ENCODE measurements at regions not wholly inside any gene's neighbourhood (a gene's known extent, or its start where the extent isn't known, plus 50 kb on each side); places are given as distances from the start of the nearest gene placed in this dataset.

- Histone ChIP-seq H3K79me2 (ENCODE audit: control insufficient read depth, insufficient read depth, low read length) (no peaks in the 10 kb centered on the region), H3K4me1 (ENCODE audit: control insufficient read depth, extremely low read depth, insufficient read depth, low read length) (no peaks in the 10 kb centered on the region), H3K4me2 (ENCODE audit: extremely low read depth, insufficient read depth, low read length) (no peak overlapping the region), H3K27ac (ENCODE audit: insufficient read depth, low read length) (no peak overlapping the region), H3K27me3 (ENCODE audit: control insufficient read depth, insufficient read depth, low read length) (no peaks in the 10 kb centered on the region), H3K36me3 (ENCODE audit: control insufficient read depth, insufficient read depth, low read length) (no peaks in the 10 kb centered on the region), H2AFZ (ENCODE audit: low read length) (no peak overlapping the region), H3K9ac (ENCODE audit: insufficient read depth, low read length) (no peak overlapping the region), H3K4me3 (replicated peaks in 1 of 4; ENCODE audit: control extremely low read depth in 1 of 4, insufficient read depth in 1 of 4, low read depth in 3 of 4, low read length in 4 of 4) (no peak overlapping the region), H3K9me3 (ENCODE audit: control insufficient read depth, insufficient read depth, low read depth, low read length) (no peaks in the 10 kb centered on the region), H4K20me1 (ENCODE audit: control insufficient read depth, extremely low read depth, insufficient read depth, low read length) (no peaks in the 10 kb centered on the region)
- no peak for TF ChIP-seq EZH2 (IDR thresholded peaks at IDR 0.05; ENCODE audit: low read length, missing control alignments)
- no peak for DNase-seq (ENCODE audit: low read depth in 2 of 2)
Observed at GRCh38 chr18:14940735-14941134, 192.8 kb downstream of the ANKRD30B start.

GRCh38 chr18:14941256-14941655 lies 193.3 kb downstream of the ANKRD30B start:
- H3K9ac ChIP-seq (ENCODE audit: insufficient read depth, low read length), result no peak overlapping the region
- H3K36me3 ChIP-seq (ENCODE audit: control insufficient read depth, insufficient read depth, low read length), result no peaks in the 10 kb centered on the region
- H3K27me3 ChIP-seq (ENCODE audit: control insufficient read depth, insufficient read depth, low read length), result no peaks in the 10 kb centered on the region
- H3K4me3 ChIP-seq (replicated peaks in 1 of 4; ENCODE audit: control extremely low read depth in 1 of 4, insufficient read depth in 1 of 4, low read depth in 3 of 4, low read length in 4 of 4), result no peak overlapping the region
- no peaks in the 10 kb centered on the region for H3K9me3 ChIP-seq (ENCODE audit: control insufficient read depth, insufficient read depth, low read depth, low read length)
- no peak overlapping the region for H3K4me2 ChIP-seq (ENCODE audit: extremely low read depth, insufficient read depth, low read length)
- H2AFZ ChIP-seq (ENCODE audit: low read length), result no peak overlapping the region
- no peak for TF ChIP-seq EZH2 (IDR thresholded peaks at IDR 0.05; ENCODE audit: low read length, missing control alignments)
- TF ChIP-seq CTCF (conservative IDR thresholded peaks at IDR 0.05 in 1 of 2, IDR thresholded peaks at IDR 0.05 in 1 of 2; ENCODE audit: low read depth in 1 of 2, low read length in 2 of 2), result no peak
- no peaks in the 10 kb centered on the region for H3K79me2 ChIP-seq (ENCODE audit: control insufficient read depth, insufficient read depth, low read length)
- no peaks in the 10 kb centered on the region for H3K4me1 ChIP-seq (ENCODE audit: control insufficient read depth, extremely low read depth, insufficient read depth, low read length)
- no peaks in the 10 kb centered on the region for H4K20me1 ChIP-seq (ENCODE audit: control insufficient read depth, extremely low read depth, insufficient read depth, low read length)
- DNase-seq (ENCODE audit: low read depth in 2 of 2), result no peak
- H3K27ac ChIP-seq (ENCODE audit: insufficient read depth, low read length), result no peak overlapping the region

GRCh38 chr18:14941792-14942191 lies 193.8 kb downstream of the ANKRD30B start:
- Histone ChIP-seq H3K9me3 (ENCODE audit: control insufficient read depth, insufficient read depth, low read depth, low read length) (no peaks in the 10 kb centered on the region), H2AFZ (ENCODE audit: low read length) (no peak overlapping the region), H3K27me3 (ENCODE audit: control insufficient read depth, insufficient read depth, low read length) (no peaks in the 10 kb centered on the region)

More at GRCh38 chr18:14941792-14942191, 193.8 kb downstream of the ANKRD30B start:
- no peak overlapping the region for H3K27ac ChIP-seq (ENCODE audit: insufficient read depth, low read length)
- no peaks in the 10 kb centered on the region for H3K79me2 ChIP-seq (ENCODE audit: control insufficient read depth, insufficient read depth, low read length)
- no peaks in the 10 kb centered on the region for H3K4me1 ChIP-seq (ENCODE audit: control insufficient read depth, extremely low read depth, insufficient read depth, low read length)
- no peak overlapping the region for H3K4me2 ChIP-seq (ENCODE audit: extremely low read depth, insufficient read depth, low read length)
- no peak for DNase-seq (ENCODE audit: low read depth in 2 of 2)
- no peaks in the 10 kb centered on the region for H3K36me3 ChIP-seq (ENCODE audit: control insufficient read depth, insufficient read depth, low read length)
- H4K20me1 ChIP-seq (ENCODE audit: control insufficient read depth, extremely low read depth, insufficient read depth, low read length), result no peaks in the 10 kb centered on the region
- H3K9ac ChIP-seq (ENCODE audit: insufficient read depth, low read length), result no peak overlapping the region
- TF ChIP-seq CTCF (conservative IDR thresholded peaks at IDR 0.05 in 1 of 2, IDR thresholded peaks at IDR 0.05 in 1 of 2; ENCODE audit: low read depth in 1 of 2, low read length in 2 of 2) (no peak), EZH2 (IDR thresholded peaks at IDR 0.05; ENCODE audit: low read length, missing control alignments) (no peak)
- H3K4me3 ChIP-seq (replicated peaks in 1 of 4; ENCODE audit: control extremely low read depth in 1 of 4, insufficient read depth in 1 of 4, low read depth in 3 of 4, low read length in 4 of 4), result no peak overlapping the region

Data from fibroblast of lung (primary cell).